Endothelial cell of umbilical vein (primary cell): ENCODE measurements at regions not wholly inside any gene's neighbourhood (a gene's known extent, or its start where the extent isn't known, plus 50 kb on each side); places are given as distances from the start of the nearest gene placed in this dataset.

Source experiments
- BruUV-seq: library from RNA; stranded (reverse); fragments of 400-500 nt; replicated peaks from 2 replicates; lab custom pipeline; 2021; lab: Mats Ljungman, UMichigan
- CTCF ChIA-PET: fragments of 300-600, 350-600 bp; sonication (Branson Sonifier 250); formaldehyde crosslinking; loops from one replicate; lab custom pipeline; 2021; ENCODE audit warnings: antibody characterized with exemption, inconsistent platforms; lab: Charles Lee
- POLR2A ChIA-PET: fragments of 300-600, 350-600 bp; sonication (Branson Sonifier 250); formaldehyde crosslinking; loops from one replicate; lab custom pipeline; 2021; ENCODE audit warnings: antibody characterized with exemption, inconsistent platforms; lab: Charles Lee
- DNase-seq: peaks from one replicate; pipeline ENCODE4 v3.0.0-alpha.2; 2011; ENCODE audit warnings: low read depth, low spot score
- FAIRE-seq: peaks from 2 replicates; lab custom pipeline; 2011; peaks lifted over from hg19 to GRCh38; lab: Jason Lieb, UNC
- H2AFZ ChIP-seq: 2 replicates; pipeline ENCODE4 v1.6.0; 2012; ENCODE audit warnings: low read depth, low read length, control low read depth, inconsistent platforms
- H3K27ac ChIP-seq: 2 replicates; pipeline ENCODE4 v1.5.1; 2011; ENCODE audit warnings: low read depth, mild to moderate bottlenecking, control low read depth, low read length, moderate library complexity; ENCODE audit not compliant: insufficient read depth
- H3K27me3 ChIP-seq, 2 experiments: 2 replicates each; pipeline versions ENCODE4 v1.6.0 to v1.6.1; 2011; ENCODE audit warnings: low read length in 2 of 2, mixed read lengths in 1 of 2; ENCODE audit not compliant: control insufficient read depth in 2 of 2, insufficient read depth in 2 of 2
- H3K36me3 ChIP-seq, 2 experiments: 2 replicates in 1 of 2; 3 replicates in 1 of 2; pipeline ENCODE4 v1.5.1; 2011; ENCODE audit warnings: low read length in 2 of 2, mild to moderate bottlenecking in 1 of 2, moderate library complexity in 1 of 2; ENCODE audit not compliant: control insufficient read depth in 2 of 2, insufficient read depth in 2 of 2; ENCODE audit errors: extremely low read depth in 1 of 2
- H3K4me1 ChIP-seq: 3 replicates; pipeline ENCODE4 v1.5.1; 2011; ENCODE audit warnings: mild to moderate bottlenecking, low read length; ENCODE audit not compliant: control insufficient read depth, insufficient read depth; ENCODE audit errors: extremely low read depth
- H3K4me2 ChIP-seq: 2 replicates; pipeline ENCODE4 v1.6.1; 2011; ENCODE audit warnings: low read length, control low read depth, mixed read lengths; ENCODE audit not compliant: insufficient read depth
- H3K4me3 ChIP-seq, 3 experiments: fragments of 200-600 bp in 1 of 3; sonication (generic), shearing (Covaris generic) in 1 of 3; replicated peaks in 1 of 3; 2 replicates each; pipeline ENCODE4 v1.5.1; 2011 to 2016; ENCODE audit warnings: control low read depth in 3 of 3, low read length in 3 of 3, mild to moderate bottlenecking in 2 of 3, inconsistent platforms in 1 of 3, low read depth in 1 of 3, moderate library complexity in 1 of 3; ENCODE audit not compliant: insufficient read depth in 1 of 3
- H3K79me2 ChIP-seq: 2 replicates; pipeline ENCODE4 v1.6.0; 2012; ENCODE audit warnings: low read length, inconsistent platforms; ENCODE audit not compliant: control insufficient read depth, insufficient read depth
- H3K9ac ChIP-seq: replicated peaks from 2 replicates; pipeline ENCODE3; 2011; ENCODE audit warnings: low read length, control low read depth; ENCODE audit not compliant: insufficient read depth; ENCODE audit errors: extremely low read depth
- H3K9me1 ChIP-seq: replicated peaks from 3 replicates; pipeline ENCODE4 v1.6.0; 2011; ENCODE audit warnings: mild to moderate bottlenecking, low read length; ENCODE audit not compliant: control insufficient read depth, insufficient read depth; ENCODE audit errors: extremely low read depth
- H3K9me3 ChIP-seq: replicated peaks from 2 replicates; pipeline ENCODE4 v1.5.1; 2012; ENCODE audit warnings: low read length, inconsistent platforms; ENCODE audit not compliant: control insufficient read depth, insufficient read depth
- H4K20me1 ChIP-seq: replicated peaks from 2 replicates; pipeline ENCODE3; 2011; ENCODE audit warnings: mild to moderate bottlenecking, low read length; ENCODE audit not compliant: control insufficient read depth, insufficient read depth; ENCODE audit errors: extremely low read depth
- EZH2 ChIP-seq: IDR thresholded peaks from 2 replicates; pipeline ENCODE4 v1.6.1; 2012; ENCODE audit warnings: borderline replicate concordance, low read depth, mild to moderate bottlenecking, moderate library complexity, low read length, inconsistent platforms; ENCODE audit not compliant: severe bottlenecking
- FOS ChIP-seq: IDR thresholded peaks from 2 replicates; pipeline ENCODE4 v1.6.1; 2011; ENCODE audit warnings: mild to moderate bottlenecking, low read length, moderate library complexity, borderline replicate concordance; ENCODE audit not compliant: insufficient read depth
- GATA2 ChIP-seq: IDR thresholded peaks from 2 replicates; pipeline ENCODE4 v1.7.0; 2011; ENCODE audit warnings: low read depth, mild to moderate bottlenecking, moderate library complexity, mixed read lengths, low read length; ENCODE audit not compliant: insufficient read length, insufficient read depth
- JUN ChIP-seq: IDR thresholded peaks from 2 replicates; pipeline ENCODE4 v1.6.1; 2011; ENCODE audit warnings: borderline replicate concordance, low read depth; ENCODE audit not compliant: insufficient read length, insufficient read depth
- MAX ChIP-seq: IDR thresholded peaks from 2 replicates; pipeline ENCODE4 v1.6.1; 2011; ENCODE audit not compliant: insufficient read depth, insufficient read length
- MYC ChIP-seq: IDR thresholded peaks from one replicate; pipeline ENCODE4 v1.6.1; 2011; ENCODE audit warnings: mild to moderate bottlenecking, low read depth, low read length
- POLR2A ChIP-seq: IDR thresholded peaks from 2 replicates; pipeline ENCODE4 v1.6.1; 2012; ENCODE audit warnings: low read depth, mild to moderate bottlenecking, control low read depth, low read length
- POLR2AphosphoS5 ChIP-seq: IDR thresholded peaks from 2 replicates; pipeline ENCODE4 v1.6.1; 2012; ENCODE audit warnings: low read depth, mild to moderate bottlenecking, control low read depth, low read length, moderate library complexity; ENCODE audit not compliant: insufficient read depth
- dilution Hi-C: fragments of 300-500 bp; cut with MboI; formaldehyde crosslinking; loops from one replicate; pipeline ENCODE4 v1.15.0; 2019; ENCODE audit warnings: low sequenced_read_pairs; ENCODE audit not compliant: extremely low pct_ligation_motif_present
- intact Hi-C: fragments of 100-400 bp; cut with micrococcal nuclease; formaldehyde crosslinking; loops from one replicate; pipeline ENCODE4 v1.10.0; 2022
- TF ChIP-seq, protein P1 (sequence below), 2 donors: IDR thresholded peaks; 1 replicate in 1 of 2; 2 replicates in 1 of 2; pipeline ENCODE4 v1.5.1; 2011; ENCODE audit warnings: low read length in 2 of 2, mild to moderate bottlenecking in 2 of 2, moderate library complexity in 2 of 2, control low read depth in 1 of 2, inconsistent platforms in 1 of 2, low read depth in 1 of 2; ENCODE audit not compliant: insufficient read depth in 1 of 2; ENCODE audit errors: extremely low read depth in 1 of 2

DNA sequence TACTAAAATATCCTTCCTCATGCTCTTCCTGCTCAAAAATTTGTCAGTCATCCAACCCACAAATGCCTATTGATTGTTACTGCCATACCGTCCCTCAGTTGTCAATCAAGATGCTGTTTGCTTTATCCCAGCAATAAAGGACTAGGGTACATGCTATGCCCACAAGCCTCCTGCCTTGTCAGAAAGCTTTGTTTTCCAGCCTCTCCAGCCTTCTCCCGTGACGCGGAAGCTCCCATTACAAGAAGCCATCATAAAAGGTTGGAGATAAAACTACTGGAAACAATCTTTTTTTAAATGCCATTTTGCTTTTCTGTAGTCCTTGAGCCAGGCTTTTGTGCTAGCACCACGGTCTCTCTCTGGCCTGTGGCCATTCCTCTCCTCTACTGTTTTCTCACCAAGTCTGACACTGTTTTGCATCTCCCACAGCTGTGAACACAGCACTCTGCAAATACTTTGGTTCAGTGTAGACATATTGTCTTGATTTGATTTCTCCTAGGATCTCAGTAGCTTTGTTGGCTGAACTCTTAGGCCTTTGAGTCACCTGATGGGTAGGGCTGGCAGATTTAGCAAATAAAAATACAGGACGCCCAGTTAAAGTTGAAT lies 495.7 kb upstream of the JARID2 start:
- H3K4me2 ChIP-seq, result no peak overlapping the region
- H3K27ac ChIP-seq, result no peak overlapping the region
- H4K20me1 ChIP-seq, result no peaks in the 10 kb centered on the region
- no peak for FAIRE-seq
- H3K9me3 ChIP-seq, result no peaks in the 10 kb centered on the region
- POLR2A ChIA-PET, result no interaction called here
- H3K4me3 ChIP-seq, result no peak overlapping the region
- DNase-seq, result no peak
- no peaks in the 10 kb centered on the region for H3K9me1 ChIP-seq
- CTCF ChIA-PET, result no interaction called here
- dilution Hi-C loops (no loop called here), intact Hi-C loops (no loop called here)
- no peaks in the 10 kb centered on the region for H3K79me2 ChIP-seq
- H2AFZ ChIP-seq, result no peak overlapping the region
- H3K27me3 ChIP-seq, result no peaks in the 10 kb centered on the region
- H3K4me1 ChIP-seq, result no peaks in the 10 kb centered on the region
- TF ChIP-seq EZH2 (no peak), FOS (no peak), MAX (no peak), POLR2AphosphoS5 (no peak), GATA2 (no peak), MYC (no peak), POLR2A (no peak), JUN (no peak)
- TF ChIP-seq, protein P1, sequence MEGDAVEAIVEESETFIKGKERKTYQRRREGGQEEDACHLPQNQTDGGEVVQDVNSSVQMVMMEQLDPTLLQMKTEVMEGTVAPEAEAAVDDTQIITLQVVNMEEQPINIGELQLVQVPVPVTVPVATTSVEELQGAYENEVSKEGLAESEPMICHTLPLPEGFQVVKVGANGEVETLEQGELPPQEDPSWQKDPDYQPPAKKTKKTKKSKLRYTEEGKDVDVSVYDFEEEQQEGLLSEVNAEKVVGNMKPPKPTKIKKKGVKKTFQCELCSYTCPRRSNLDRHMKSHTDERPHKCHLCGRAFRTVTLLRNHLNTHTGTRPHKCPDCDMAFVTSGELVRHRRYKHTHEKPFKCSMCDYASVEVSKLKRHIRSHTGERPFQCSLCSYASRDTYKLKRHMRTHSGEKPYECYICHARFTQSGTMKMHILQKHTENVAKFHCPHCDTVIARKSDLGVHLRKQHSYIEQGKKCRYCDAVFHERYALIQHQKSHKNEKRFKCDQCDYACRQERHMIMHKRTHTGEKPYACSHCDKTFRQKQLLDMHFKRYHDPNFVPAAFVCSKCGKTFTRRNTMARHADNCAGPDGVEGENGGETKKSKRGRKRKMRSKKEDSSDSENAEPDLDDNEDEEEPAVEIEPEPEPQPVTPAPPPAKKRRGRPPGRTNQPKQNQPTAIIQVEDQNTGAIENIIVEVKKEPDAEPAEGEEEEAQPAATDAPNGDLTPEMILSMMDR (IDR thresholded peaks at IDR 0.05; ENCODE audit: extremely low read depth in 1 of 2, insufficient read depth in 1 of 2, low read depth in 1 of 2, low read length in 2 of 2), result no peak
- BruUV-seq, result no TSS peak
- no peaks in the 10 kb centered on the region for H3K36me3 ChIP-seq
- H3K9ac ChIP-seq, result no peak overlapping the region
